NCI-H2081 treated with DMSO at 0.1 percent for 48 hours (cell line): ENCODE measurements at regions not wholly inside any gene's neighbourhood (a gene's known extent, or its start where the extent isn't known, plus 50 kb on each side); places are given as distances from the start of the nearest gene placed in this dataset.
"Not testable (repeated sequence)": the region's sequence is repeated elsewhere in the genome, so short reads cannot be mapped to it uniquely, and the experiment has no call there.

Source experiments
- DNase-seq: peaks from one replicate; lab custom pipeline; 2025; lab: John Stamatoyannopoulos, UW

DNA sequence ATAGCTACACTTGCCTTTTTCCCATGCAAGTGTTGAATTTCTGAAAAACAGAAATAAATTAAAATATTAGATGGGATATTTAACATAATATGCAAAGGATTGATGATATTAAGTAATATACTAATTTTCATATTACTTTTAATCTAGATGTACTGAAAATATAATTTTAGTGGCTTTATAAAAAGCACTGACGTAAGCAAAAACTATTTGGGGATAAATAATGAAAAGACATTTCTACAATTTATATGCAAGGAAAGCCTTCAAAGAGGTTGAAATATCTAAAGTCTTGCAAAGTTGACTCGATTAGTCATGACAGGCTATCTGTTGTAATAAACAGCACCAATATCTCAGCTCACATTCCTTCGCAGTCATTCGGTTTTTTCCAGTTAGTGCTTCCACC is 94.9 kb upstream of the ABCB5 start:
- DNase-seq, result no peak

DNA sequence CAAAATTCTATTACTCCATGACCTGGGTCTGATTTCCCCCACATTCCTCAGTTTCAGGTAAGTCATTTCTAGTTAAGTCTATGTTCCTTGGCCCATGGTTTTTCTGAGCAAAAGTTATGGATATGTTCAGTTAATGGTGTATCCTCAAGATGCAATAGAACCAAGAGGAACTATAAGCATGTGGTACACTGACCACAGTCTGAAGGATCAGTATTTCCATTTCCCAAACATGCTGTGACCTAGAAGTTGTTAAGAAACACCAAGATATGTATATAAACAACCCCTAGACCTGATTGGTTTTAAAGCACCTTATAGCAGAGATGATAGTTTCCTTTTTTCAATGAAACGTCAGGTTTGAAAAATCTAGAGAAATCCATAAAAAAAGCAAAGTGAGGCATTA is 94.2 kb upstream of the ABCB5 start:
- no peak for DNase-seq

DNA sequence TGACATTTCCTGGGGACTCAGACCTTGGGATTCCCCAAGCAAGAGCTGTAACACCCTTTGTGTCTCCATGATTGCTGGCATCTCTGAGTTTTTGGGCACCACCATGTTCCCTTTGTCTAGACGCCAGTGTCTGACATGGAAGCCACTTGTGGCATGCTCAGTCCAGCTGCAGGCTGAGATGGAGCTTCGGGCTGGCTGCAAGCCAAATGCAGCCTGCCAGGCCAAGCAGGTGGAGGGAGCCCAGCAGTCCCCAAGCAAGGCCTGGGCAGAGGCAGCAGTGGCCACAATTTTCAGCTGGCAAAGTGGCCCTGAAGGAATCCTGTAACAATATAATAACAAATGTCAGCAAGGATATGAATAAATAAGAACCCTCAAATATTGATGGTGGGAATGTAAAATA is 86.2 kb upstream of the ABCB5 start:
- DNase-seq, result no peak

DNA sequence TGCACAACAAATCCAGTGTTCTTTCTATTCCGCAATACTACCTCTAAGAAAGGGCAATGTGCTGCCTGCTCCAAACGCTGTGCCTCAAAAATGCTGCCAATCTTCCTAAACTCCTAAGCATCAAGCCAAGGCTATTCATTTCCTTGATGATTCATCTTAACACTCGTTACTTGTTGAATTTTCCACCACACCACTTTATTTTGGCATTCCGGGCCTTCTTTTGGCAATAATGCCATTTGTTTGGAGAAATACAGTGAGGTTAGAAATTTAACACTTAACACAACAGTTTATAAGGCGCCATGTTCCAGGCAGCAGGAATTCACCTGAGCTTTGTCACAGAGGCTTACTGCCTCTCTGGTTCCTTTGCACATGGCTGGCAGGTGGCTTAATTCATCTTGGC is 82.6 kb upstream of the ABCB5 start:
- no peak for DNase-seq

DNA sequence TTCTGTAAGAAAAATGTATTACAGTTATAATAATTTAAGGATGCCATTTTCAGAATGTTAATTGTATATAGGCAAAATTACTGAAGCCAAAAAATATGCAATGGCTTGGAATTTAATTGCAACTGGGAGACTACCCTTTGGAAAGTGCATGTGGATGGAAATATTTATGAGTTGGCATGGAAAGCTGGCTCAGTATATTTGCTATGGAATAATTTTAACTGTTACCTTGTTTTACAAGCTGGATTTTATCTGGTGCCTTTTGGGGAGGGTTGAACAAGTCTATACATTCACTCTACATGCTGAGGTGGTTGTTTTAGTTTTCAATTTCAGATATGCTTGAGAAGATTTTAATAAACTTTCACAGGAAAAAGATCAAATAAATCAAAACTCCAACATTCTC is 80.9 kb upstream of the ABCB5 start:
- no peak for DNase-seq

DNA sequence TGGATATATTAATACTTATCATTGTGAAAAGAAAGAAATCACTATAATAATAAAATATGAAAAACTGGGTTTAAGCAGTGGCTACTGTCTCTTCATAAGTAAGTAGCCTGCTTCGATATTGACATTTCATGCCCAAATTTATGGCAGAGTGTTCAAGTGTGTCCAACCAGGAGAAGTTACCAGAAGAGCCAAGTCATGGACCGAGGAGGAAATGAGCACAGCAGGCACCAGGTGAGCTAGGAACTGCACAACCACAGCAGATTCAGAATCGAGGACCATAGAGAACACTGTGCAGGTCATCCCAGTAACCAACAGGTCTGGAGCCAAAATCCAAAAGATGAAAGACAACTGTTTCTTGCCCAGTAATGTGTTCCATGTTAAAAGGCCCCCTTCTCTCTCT is 79.9 kb upstream of the ABCB5 start:
- DNase-seq, result no peak

DNA sequence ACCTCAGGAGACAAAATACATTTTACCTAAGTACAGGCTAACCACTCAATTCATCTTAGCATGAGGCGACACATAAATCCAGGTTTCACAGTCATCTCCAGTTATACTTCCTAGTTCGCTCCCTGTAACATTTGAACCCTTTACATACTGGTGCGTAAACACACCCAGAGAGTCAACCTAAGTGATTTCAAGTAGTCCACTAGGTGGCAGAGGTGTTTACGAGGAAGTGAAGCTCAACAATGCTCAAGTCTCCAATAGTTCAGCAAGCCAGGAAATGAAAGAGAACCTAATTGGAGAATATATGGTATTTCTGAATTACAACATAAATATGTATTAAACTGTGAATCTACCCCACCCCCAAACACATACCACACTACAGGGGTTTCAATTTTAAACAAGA is 76.3 kb upstream of the ABCB5 start:
- no peak for DNase-seq

DNA sequence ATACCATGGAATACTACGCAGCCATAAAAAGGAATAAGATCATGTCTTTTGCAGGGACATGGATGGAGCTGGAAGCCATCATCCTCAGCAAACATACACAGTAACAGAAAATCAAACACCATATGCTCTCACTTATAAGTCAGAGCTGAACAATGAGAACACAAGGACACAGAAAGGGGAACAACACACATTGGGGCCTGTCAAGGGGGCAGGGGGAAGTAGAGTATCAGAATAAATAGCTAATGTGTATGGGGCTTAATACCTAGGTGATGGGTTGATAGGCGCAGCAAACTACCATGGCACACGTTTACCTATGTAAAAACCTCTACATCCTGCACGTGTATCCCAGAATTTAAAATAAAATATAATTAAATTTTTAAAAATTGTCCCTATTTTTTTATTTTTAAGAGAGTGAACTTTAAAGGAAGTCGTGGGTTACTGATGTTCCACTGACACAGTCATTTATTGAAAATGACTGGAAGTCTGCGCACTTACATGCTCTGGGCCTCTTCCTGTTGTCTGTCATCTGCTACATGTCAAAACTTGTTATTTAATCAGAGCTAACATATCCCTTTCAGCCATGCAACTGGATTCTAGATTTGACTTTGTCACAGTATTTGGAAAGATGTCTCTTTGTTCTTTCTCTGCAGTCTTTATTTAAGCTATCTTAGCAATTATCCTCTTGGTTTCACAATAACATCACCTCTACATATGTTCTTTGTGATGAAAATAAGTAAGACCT is 73.7 kb upstream of the ABCB5 start:
- DNase-seq, result no peak

DNA sequence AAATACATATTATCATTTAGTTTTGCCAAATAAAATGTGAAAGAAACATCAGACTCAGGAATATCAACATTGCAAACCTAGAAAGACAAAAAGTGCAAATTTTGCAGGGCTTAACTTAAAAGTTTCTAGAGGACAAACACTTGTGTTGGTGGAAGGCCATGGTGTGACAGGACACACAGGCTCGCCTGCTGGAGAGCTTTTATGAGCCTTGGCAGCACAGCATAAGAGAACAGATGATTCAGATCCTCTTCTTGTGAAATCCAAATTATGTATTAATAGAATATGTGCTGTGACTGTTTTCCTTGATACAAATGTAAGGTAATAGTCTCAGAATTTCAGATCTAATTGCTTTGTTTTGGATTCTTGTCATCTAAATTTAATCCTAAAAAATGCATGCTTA is 72.9 kb upstream of the ABCB5 start:
- DNase-seq, result no peak

DNA sequence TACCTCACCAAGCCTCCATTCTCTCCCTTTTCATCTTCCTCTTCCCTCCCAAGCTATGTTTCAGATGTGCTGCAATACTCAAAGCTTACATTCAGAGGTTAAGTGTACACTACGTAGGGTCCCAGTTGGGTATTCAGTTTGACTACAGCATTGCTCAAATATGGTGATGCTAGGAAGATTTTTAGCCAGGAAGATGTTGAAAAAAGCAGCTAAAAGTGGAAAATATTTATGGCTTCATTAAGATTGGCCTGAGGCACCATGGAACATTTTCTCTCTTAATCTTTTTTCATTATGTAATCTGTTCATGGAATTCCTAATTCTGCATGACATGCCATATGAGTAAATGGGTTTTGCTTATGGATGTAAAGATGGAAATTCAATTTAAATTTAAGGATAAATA is 72.0 kb upstream of the ABCB5 start:
- DNase-seq, result no peak

DNA sequence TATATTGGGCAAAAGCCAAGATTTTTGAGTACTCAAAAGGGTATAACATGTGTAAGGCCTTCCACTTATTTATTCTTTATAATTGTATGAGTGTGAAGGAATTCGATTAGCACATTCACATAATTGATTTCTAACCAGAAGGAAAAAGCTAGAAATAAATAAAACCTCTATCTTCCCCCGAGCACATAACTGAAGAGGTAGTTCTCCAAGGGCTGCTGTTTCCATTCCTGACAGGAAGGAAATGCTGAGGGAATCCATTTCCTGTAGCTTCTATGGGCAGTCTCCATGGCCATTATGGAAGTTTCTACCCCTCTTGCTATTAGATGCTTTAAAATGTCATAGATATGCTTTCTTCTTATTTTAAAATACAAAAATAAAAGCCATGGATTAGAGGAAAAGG is 70.5 kb upstream of the ABCB5 start:
- no peak for DNase-seq

DNA sequence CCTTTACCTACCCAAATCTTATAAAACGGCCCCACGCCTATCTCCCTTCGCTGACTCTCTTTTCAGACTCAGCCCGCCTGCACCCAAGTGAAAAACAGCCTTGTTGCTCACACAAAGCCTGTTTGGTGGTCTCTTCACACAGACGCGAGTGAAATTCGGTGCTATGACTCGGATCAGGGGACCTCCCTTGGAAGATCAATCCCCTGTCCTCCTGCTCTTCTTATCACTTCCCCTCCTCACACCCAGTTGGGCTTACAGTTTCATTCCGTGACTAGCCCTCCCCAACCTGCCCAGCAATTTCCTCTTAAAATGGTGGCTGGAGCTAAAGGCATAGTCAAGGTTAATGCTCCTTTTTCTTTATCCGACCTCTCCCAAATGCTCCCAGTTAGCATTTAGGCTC is 68.5 kb upstream of the ABCB5 start:
- not testable (repeated sequence) for DNase-seq

DNA sequence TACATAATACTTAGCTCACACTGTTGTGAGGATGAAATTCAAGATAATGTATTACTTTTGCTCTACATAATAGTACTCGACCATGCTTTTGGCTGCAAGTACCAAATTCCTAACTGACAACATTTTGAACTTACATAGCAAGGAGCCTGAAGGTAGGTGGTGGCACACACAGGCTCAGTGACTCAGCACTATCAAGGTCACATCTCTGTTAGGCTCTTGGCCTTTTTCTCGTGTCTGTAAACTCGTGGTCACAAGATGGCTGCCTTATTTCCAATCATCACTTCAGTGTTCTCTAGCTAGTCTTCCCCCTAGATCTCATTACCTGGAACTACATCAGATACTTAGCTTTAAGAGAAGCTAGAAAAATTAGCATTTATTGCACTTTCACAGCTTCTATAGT is 61.4 kb upstream of the ABCB5 start:
- no peak for DNase-seq

DNA sequence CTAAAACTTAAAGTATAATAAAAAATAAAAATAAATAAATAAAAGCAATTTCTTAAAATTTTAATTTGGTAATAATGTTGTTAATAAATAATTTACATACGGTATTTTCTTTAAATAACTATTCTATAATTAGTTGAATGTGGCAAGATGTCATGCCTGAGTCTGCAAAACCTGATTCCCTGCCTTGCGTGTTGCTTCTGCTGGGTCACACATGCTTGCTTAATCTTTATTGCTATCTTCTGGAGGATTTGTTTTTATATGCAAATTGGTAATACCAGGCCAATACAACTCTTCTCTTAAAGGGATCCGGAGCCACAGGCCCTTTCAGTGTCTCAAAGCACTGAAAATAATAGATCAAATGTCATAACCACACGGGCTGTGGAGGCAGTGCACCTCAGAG is 59.4 kb upstream of the ABCB5 start:
- no peak for DNase-seq

DNA sequence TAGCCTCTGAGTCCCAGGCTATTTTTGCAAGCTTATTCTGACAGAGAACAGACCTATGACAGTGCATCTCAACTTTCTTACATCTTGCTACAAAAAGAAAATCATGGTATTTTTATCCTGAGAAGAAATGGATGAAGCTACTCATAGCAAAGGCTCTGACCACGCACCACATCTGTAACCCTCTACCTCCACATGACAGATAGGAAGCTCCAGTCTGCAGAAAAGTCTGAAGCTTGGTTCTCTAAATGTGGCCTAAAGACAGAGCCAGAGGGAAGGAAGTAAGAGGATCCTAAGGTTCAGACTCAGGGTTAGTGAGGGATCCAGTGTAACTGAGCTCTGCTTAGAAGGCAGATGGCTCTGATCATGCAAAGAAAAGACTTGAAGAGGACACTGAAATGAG is 58.4 kb upstream of the ABCB5 start:
- DNase-seq, result no peak

DNA sequence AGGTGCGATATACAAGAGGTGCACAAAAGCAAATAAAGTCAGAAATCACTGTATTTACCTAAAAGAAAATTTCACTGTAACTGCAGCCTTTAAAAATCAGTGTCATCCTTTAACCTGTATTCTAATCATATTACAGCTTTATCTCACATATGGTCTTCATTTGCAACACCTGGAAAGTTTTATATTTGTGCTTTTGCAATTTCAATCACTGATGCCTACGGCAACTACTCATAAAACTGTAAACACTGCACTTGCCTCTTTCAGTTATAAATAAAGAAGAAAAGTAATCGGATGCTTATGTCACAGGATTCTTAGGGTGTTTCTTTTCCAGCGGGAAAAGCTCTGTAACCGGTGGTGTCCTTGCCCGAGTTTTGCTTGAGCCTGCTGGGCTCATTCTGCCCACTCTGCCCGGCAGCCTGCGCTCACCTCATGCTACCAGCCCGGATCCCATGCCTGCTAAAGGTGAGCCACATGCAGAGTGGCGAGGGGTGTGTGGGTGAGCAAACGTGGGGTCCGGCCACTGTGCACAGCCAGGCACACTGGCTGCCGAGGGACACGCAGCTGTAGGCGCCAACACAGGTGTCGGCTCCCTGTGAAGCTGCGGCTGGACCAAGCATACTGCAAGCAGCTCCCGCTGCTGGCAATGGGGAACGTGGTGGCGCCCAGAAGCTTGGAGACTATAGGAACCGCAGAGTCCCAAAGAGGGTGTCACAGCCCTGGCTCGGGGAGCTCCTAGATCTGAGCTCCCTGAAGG is 56.3 kb upstream of the ABCB5 start:
- no peak for DNase-seq

DNA sequence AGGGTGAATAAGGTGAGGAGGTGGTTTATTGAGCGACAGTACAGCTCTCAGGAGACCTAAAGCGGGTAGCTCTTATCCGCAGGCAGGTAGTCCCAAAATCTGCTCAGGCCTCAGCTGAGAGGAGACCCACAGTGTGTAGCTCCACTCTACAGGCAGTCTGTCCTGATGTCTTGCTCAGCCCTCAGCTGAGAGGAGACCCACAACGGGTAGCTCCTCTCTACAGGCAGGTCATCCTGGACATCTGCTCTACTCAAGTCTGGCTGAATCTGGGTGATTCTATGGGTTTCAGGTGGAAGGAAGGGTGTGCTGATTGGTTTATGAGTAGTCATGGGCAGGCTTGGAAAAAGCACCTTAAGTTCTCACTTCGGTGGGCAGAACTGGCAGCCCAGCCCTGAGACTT is 55.6 kb upstream of the ABCB5 start:
- no peak for DNase-seq

DNA sequence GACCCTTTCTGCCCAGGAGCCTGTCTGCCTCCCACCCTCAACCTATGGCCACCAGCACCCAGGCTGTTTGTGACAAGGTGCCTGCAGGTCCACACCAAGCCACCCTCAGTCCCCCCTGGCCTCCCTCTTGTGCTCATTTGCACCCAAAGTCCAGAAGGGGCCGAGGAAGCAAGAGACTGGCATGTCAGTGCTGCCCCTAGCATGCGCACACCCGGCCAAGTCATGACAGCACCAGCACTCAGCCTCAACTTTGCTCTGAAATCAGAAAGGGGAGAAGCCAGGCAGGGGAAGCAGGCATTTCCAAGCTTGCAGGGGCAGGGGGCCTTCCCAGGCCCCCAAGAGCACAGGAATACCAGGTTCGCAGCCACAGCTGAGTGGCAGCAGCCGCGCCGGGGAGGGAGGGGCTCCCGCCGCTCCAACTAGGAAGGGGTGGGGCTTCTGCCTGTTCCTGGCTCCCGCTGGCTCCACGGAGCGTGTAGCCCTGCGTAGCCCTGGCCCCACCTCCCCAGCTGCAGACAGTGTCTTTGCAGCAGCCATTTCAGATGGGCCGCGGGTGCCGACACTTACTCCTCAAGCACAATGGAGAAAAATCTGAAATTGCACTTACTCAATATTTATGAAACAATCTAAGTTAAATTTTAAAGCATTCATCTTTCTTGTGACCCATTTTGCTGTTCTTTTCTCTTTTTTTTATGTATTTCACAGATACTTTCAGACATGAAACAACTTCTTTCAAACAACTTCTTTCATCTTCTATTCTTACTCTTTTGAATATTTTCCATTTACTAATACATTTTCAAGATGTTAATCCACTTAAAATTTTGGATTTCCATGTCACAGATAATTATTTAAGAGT is 54.9 kb upstream of the ABCB5 start:
- DNase-seq, result no peak

DNA sequence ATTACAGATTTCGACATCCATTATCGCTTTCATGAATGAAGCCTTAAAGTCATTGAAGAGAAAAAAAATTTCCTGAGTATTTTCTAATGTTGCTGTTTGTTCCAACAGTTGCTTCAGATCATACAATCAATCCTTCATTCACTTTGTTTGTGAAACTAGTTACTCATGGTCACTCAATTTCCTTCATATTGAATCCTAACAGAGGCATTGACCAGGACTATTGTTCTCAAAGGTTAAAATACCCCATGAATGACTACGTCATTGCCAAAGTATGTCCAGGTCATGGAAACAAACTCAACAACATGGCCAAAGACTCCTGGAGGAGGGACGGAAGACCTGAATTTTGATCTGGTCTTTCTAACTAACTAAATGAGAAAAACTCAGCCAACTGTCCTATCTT is 54.0 kb upstream of the ABCB5 start:
- no peak for DNase-seq

DNA sequence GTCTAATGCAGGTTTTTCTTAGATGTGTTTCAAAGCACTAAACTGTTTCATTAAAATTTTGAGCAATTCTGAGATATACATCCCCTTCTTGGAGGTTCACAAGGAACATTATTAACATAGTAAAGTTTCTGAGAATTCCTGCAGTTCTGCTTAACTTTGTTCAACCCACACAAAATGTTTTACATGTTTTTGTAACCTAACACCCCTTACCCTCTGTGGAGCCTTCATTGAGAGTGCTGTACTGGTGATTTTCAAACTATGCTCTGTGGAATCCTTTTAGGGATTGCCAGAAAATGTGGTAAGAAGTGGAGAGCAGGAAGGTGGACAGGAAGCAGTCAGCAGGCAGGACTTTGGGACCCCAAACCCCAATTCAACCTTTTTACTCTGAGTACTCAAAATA is 53.6 kb upstream of the ABCB5 start:
- no peak for DNase-seq

DNA sequence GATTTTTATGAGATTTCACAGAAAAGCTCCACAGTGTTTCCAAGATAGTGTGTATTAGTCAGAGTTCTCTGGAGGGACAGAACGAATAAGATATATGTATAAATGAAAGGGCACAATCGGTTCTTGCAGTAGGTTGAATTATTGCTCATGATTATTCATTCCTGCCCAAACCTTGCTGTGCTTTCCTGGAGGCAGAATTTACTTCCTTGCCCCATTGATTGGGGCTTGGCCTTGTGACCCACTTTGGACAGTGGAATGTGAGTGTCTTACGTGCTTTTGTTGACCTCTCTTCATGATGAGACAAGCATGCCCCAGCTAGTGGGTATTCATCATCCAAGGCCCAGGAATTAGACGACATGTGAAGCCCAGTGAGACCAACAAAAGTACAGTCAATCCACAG is 53.0 kb upstream of the ABCB5 start:
- DNase-seq, result no peak
